Stimulated activated CD4-positive, alpha-beta T cell treated with anti-CD3 and anti-CD28 coated beads, Interleukin-4, amount 100 ng/mL, for 24 hours (primary cell): ENCODE measurements at regions not wholly inside any gene's neighbourhood (a gene's known extent, or its start where the extent isn't known, plus 50 kb on each side); places are given as distances from the start of the nearest gene placed in this dataset.

ENCODE experiments used
- DNase-seq: peaks from one replicate; pipeline ENCODE4 v3.0.0-alpha.2; 2020

DNA sequence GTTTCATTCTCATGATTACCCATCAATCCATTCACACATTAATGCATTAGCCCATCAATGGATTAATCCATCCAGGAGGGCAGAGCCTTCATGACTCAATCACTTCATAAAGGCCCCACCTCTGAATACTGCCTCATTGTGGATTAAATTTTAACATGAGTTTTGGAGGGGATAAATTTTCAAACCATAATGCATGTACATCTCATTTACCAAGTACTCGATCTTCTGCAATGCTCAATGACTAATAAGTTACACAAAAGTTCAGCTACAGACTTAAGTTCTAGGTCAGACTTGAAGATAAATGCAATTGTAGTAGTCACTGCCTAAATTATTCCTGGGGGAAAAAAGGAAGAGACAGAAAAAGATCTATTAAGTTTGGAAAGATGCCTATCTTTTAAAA is 120.0 kb upstream of the OSR1 start:
- no peak for DNase-seq

DNA sequence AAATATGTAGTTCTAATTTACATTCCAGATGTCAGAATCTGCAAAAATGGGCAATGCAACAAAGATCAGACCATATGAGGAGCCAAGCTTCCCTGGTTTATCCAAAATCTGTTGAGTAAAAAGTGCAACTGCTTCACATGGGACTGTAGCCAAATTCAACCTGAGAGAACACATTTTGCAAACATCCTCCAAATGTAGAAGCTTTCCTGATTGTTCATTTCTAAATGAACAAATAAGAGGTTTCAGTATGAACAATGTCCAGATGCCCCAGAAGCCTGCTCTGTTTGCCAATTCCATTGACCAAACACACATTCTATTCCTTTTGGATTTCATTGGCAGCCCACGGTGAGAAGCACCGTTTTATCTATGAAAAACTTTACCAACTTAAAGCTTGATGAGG is 117.9 kb upstream of the OSR1 start:
- no peak for DNase-seq

DNA sequence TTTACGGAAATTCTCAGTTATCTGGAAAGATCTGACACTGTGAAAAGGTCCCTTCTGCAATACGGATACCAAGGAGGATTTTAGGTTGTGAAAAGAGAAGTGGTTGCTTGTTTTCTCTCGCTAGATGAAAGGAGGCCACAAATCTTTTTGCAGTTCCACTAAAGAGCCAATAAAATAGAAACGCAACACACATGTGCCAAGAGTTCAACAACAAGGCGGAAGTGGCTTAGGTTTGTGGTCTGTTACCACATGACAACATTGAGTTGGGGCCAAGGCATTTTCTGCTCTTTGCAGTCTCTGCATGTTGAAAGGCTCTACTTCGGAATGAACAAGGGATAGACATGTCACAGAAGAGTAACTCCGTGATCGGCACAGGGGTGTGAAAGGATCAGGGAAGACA is 115.7 kb upstream of the OSR1 start:
- peak; percentile 18 for DNase-seq

DNA sequence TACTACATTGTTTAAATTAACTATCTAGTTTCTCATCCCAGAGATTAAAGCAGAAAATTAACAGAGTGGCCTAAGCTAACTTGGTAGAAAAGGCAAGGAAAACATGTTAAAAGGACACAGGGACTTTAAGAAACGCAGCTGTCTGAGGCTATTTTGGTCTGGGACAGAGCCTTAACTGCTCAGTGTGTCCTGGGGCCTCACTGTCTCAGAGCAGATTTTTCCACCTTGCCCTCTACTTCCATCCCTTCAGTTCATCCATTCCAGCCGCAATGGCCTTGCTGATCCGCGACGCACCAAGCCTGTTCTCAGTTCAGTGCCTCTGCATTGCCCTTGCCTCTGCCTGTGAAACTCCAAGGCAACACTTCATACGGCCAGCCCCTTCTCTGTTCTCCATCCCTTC is 114.9 kb upstream of the OSR1 start:
- no peak for DNase-seq

DNA sequence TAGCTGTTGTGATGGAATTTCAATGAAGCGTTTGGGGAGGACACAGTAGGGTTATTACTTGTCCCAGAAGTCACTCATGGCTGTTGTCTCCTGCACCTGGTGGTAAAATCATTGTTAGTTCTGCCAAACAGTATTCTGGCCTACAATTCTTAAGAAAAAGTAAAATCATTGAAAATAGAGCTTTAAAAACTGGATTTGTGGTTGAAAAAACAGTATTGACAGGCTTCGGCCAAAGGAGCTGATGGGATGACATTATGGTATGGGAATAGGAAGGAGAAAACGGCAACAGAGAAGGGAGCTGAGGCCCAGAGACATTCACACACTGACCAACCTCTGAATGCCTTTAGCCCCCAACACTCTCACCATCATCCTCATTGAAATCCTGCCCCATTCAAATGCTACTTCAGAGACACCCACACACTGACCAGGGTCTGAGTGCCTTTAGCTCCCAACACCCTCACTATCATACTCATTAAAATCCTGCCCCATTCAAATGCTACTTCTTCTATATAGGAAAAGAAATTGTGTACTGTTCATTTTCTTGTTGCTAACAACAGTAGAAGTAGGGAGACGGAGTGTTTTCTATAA is 114.1 kb upstream of the OSR1 start:
- DNase-seq: no peak

DNA sequence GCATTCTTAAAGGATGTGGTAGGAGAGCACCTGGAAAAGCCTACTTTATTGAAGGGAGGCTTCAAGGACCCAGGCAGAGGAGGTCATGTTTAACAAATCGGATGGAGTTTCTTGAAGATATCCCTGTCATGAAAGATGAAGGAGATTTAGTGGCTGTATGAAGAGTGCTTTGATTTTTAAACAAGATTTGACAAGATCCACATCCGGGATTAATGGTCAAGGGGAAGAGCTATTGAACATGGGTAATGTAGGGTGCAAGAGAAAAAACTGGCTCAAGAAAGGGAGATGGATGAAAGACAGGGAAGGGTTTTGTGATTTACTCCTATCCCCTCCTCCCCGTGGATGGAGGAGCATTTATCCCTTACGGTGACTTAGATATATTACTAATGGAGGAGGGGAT is 113.1 kb upstream of the OSR1 start:
- DNase-seq: no peak

DNA sequence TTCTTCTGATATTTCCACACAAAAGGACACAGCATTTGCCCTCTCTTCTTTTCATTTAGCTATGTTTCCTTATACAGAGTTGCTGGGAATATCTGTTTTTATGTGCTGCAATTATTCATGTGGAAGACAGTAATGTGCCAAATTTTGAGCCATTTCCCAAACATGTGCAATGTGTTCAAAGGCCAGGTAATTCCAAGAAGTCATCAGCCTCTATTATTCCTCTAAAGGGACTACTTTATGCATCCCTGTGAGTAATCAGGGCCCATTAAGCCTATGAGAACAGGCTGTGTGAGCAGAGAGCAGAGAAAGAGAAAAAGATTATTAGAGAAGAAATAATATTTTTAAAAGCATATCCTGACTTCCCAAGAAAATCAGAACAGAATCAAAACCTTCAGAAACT is 107.6 kb upstream of the OSR1 start:
- no peak for DNase-seq

DNA sequence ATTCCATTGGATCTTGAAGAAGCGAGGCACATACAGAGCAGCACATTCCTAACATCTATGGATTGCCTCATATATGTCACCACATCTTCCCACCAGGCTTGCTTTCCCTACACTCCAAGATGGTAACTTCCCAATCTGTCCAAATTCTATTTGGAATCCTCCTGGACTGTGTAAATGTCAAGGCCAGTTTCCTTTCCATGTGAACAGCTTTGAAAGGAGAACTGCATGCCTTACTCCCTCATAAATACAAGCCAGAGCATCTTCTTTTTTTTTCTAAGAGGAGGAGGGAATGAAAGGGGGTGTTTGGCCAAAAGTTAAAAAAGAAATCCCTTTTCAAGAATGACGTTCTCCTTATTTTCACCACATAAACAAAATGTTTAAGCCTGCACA is 103.8 kb upstream of the OSR1 start:
- no peak for DNase-seq

DNA sequence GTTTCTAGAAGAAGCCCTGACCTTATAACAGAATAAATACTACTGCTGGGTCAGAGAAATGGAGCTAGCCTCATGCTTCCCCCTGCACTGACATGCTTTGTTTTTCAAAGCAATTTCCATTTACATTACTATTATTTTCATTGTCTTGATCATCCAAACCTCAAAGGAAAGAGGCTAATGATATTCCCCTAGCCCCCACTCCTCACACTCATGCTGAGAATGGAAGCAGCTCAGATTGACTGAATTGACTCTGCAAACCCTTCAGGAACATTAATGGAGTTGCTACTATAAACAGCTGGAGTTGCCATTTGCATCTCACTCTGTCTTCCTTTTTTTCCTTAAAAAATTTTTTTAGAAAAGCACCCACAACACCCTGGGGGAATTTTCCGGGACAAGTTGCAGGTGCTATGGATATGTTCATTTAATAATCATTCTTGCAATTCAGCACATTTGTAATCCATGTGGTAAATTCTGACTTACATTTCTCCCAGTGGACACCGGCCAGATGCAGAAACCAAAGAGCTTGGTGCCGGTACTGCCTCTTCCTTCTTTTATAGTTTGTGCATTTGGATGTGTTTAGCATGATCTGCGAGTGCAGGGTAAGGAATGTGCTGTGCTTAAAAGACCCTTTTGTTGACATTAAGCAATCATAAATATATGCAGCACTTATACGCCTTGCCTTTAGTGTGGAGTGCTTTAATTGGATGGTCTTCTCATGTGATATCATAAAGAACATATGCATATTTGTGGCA is 103.3 kb upstream of the OSR1 start:
- no peak for DNase-seq

DNA sequence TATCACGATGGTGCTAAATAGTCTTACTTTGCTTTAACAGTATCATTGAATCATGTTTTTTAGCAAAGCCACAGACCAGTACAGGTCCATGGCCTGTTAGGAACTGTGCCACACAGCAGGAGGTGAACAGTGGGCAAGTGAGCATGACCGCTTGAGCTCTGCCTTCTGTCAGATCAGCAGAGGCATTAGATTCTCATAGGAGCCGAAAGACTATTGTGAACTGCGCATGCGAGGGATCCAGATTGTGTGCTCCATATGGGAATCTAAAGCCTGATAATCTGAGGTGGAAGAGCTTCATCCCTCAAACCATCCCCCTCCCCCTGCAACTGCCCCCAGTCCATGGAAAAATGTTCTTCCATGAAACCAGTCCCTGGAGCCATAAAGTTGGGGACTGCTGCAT is 102.3 kb upstream of the OSR1 start:
- no peak for DNase-seq

DNA sequence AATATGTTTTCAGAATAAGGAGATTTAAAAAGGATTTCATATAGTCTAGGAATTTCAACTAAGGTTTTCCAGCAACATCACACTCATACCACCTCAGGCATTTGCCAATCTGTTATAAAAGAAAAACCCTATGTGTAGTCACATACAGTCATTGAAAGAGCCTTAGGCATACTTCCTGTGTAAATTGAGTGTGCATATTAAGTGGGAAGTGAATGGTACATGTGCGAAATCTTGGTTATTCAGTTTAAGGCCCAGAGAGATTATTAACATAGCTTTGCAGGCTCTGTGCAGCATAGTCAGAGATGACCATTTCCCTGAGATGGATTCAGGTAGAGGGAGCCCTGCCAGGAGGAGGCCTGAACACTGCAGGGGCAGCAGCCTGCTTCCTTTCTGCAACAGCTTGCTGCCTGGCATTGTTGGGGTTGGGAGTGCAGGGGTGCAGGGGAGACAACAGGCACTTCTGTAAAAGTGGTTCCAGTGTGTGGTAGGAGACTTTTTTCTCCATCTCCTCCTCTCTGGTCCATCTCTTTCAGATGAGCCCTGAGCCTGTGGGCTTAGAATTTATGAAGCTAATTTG is 100.1 kb upstream of the OSR1 start:
- no peak for DNase-seq

DNA sequence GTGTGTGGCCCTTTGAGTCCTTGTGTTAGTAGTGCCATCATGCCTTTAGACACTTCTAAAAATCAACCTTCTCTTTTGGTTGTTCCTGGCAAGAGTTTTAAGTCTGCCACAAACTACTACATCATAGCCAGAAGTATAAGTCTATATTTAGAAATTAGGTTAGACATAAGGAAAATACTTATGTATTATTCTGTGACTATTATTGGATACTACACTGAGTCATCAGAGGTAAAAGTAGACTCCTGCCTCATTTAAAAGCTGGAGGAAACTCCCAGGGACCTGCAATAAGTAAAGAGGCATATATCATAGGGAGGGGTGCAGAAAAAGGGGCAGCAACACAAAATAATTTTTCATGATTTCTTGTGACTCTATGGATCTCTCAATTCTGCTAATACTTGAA is 99.4 kb upstream of the OSR1 start:
- DNase-seq: no peak

DNA sequence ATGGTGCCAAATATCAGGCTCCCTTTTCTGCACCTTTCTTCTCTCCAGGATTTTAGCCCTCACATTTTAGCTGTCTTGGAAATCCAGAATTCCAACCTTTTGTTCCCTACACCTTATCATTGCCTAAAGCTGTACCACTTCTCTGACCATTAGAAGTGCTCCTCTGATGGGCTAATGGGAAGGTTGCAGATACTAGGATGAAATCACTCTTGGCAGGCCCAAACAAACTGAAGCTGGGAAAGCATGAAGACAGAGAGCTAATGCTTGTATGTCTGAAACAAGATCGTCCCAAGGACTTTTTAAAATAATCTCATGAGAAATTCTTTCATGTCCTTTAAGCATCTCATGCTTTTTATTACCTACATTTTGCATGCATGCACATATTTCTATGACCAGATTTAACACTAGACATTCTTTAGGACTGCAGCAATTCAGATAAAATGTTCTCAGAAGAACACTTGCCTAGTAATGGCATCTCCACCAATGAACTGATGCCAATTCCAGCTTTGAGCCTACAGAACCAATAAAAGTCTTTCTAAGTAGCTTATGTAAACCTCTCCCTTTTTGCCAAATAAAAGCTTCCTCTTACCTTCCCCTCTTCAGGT is 98.4 kb upstream of the OSR1 start:
- no peak for DNase-seq

DNA sequence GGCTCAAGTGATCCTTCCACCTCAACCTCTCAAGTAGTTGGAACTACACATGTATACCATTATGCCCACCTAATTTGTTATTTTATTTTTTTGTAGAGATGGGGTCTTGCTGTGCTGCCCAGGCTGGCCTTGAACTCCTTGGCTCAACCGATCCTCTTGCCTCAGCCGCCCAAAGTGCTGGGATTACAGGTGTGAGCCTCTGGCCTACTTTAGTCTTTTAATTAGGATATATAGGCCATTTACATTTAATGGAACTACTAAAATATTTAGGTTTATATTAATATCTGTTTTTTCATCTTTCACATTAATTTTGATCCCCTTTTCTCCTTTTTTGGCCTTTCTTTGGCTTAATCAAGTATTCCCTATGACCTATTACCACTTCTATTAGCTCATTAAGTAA is 95.7 kb upstream of the OSR1 start:
- DNase-seq: no peak

DNA sequence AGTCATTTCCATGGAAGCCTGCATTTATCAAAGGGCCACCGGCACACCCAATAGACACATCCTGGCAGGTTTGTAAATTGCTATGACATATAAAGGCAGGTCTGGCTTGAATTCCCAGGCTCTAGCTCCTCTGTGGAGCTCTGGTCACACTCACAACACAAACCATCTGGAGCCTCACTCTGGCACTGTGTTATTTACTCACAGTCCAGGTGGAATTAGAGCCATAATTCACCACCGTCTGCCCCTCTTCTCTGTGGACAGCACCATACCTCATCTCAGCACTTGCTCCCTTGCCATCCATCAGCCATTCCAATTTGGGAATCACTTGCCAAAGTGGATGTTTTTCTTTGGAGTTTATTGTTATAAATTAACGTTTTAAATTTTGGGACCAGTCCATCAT is 84.3 kb upstream of the OSR1 start:
- DNase-seq: no peak

DNA sequence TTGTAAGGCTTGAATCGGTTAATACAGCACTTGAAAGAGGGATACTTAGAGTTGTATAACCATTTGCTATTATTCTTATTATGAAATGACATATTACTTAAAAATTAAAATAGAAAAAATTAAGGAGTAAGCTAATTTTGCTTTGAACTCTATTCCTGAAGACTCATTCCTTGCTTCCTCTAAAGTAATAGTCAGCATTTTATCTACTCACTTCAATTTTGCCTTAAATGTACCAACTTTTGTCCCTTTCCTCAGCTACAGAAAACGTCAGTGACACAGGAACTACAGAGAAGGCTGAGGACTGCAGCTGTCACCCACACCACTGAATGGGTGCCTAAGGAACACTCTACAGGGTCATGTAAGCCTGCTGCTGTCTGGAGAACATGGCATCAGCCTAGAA is 80.7 kb upstream of the OSR1 start:
- no peak for DNase-seq

DNA sequence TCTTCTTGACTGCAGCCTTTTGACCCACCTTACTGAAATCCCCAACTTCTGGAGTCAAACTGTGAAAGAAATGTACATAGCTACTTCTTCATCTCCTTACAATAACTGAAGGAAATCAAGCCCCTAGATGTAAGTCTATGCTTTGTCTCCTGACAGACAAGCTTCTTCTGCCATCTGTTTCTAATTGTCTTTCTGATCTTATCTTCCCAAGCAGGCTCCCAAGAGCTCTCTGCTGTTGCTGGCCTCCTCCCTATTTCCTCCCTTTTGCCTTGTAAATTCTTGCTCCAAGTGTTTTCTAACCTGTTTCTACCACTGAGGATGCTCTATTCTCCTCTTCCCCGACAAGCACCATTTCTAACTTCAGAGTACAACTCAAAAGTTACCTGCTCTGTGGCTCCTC is 77.4 kb upstream of the OSR1 start:
- no peak for DNase-seq

DNA sequence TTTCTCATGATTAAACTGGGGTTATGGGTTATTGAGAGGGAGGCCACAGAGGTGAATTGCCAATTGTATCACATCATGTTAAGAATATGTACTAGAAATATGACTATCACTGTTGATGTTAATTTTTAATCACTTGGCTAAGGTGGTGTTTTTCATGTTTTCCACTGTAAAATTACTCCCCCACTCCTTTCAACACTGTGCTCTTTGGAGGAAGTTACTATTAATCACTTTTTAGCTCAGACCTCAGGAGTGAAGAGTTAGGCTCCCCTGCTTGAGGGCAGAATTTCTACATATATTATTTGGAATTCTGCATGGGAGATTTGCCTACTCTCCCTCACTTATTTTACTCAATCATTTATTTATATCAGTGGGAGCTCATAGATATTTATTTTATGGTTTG is 76.0 kb upstream of the OSR1 start:
- no peak for DNase-seq

DNA sequence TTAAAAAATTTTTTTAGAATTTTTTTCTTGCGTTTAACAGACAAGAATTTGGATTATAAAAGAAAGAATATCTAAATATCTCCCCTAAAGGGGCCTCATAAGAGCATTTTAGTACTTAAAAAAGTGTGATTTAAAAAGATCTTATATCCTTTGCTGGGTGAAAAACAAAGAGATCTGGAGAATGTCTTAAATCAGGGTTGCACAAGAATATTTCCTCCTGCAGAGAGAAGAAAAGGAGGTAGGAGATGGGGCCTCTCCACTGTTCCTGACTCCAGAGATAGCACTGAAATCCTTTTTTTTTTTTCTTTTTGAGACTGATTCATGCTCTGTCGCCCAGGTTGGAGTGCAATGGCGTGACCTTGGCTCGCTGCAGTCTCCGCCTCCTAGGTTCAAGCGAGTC is 68.5 kb upstream of the OSR1 start:
- DNase-seq: no peak

DNA sequence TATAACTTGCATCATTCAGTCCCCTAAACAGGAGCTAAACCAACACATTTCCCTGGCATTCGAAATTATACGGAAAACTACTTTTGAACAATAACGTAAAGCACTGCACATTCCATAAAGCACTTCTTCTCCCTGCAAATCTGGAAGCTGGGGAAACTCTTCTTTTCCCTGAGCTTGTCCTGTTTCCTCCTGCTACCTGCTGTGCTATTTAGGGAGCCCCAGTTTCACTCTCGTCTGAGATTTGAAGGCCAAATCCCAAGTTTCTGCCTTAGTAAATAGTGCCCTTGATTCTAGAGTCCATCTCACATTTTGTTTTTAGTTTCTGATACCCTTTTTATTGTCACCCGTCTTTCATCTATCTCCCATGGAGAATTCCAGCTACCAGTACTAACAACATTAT is 67.7 kb upstream of the OSR1 start:
- DNase-seq: no peak

DNA sequence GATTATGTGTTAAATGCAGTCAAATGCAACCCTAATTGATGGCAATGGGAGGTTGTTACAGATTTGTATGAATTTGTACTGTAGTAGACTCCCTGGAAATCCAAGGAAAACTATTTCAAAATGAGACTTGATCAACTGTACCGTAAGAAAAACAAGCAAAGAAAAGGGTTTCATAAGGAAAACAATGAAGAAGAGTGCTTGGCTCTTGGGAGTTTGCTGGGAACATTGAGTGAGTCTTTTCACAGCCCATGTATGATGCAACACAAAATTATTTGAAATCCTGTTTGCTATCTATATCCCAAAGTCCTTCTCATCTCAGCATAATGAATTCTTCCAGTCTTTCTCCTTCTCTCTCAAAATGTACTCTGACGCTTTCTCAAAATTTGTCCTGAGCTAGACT is 67.0 kb upstream of the OSR1 start:
- no peak for DNase-seq

DNA sequence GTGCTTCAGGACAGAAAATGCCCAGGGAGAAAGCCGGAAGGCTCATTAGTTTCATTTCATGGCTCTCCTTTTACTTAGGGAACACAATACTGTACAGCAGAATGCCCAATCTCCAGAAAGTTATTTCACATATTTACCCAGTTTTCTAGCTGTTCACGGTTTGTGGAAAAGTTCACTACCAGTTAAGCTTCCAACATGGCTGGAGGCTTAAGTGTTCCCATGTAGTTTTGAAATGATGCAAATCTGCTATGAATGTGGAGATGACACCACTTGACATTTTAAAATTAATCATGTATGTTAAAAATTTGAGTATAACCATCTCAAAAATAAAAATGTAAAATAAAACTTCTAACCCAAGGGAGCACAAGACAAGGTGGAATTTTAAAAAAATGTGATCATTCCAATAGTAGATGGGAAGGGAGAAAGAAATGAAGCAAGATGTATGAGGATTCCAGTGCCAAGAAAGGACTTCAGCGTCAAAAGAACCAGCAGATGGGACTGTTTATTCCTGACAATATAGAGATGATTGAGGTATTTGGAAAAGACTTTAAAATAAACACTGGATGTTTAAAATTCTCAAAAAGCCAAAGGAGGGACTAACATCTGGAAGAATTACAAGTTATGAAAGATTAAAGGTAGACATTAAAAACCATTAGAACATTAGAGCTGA is 60.9 kb upstream of the OSR1 start:
- no peak for DNase-seq

DNA sequence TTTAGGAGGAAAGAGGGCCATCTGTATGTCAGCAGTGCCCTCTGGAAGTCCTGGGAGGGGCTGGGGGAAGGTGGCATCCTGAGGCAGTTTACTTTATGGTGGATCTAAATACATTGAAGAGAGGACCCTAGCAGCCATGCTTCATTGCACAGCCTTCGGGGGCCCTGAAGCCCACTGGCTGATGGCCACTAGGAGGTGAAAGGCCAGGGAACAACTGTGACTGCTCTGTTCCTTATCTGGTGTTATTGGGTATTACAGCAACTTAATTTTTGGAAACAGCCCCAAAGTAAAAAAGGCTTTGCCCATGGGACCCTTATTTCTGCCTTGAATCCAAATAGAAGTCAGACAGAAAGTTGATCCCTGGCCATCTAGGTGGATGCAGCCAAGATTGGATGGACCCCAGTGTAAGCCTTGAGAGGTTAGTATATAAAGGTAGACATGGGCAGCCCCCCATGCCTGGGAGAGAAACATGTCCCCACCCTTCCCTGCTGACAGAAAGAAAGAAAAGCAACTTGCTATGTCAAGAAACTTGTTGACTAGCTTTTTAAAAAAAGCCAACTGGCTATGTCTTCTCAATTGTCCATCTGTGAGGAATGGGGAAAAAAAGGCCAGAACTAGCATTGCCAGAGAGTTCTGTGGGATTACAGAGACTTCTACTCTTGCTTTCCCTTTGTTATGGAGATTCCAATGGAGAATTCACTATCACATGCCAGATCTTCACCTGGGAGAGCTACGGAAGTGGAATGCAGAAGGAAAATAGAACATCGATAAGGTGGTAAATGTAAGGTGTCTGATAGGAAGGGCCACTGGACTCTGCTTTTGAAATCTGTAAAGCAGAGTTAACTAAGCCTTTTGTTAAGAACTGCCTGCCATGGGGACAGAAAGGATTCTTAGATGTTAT is 58.6 kb upstream of the OSR1 start:
- DNase-seq: no peak
